H9 (cell line): ENCODE measurements at regions not wholly inside any gene's neighbourhood (a gene's known extent, or its start where the extent isn't known, plus 50 kb on each side); places are given as distances from the start of the nearest gene placed in this dataset.

Experiments used
- DNase-seq: peaks from one replicate; pipeline ENCODE4 v3.0.0-alpha.2; 2017
- H2AFZ ChIP-seq: one replicate; pipeline ENCODE4 v1.6.1; 2013; ENCODE audit warnings: mild to moderate bottlenecking, low read length, control low read depth, moderate library complexity
- H2AK5ac ChIP-seq: 2 replicates; pipeline ENCODE4 v1.6.1; 2013; ENCODE audit warnings: low read length, control low read depth, mixed read lengths; ENCODE audit not compliant: insufficient read length
- H2BK120ac ChIP-seq: one replicate; pipeline ENCODE4 v1.6.1; 2013; ENCODE audit warnings: low read depth, mild to moderate bottlenecking, low read length, control low read depth, inconsistent platforms; ENCODE audit not compliant: poor library complexity, severe bottlenecking
- H2BK12ac ChIP-seq: 2 replicates; pipeline ENCODE4 v1.6.1; 2013; ENCODE audit warnings: low read length, control low read depth, mixed read lengths, low read depth; ENCODE audit not compliant: insufficient read length
- H2BK15ac ChIP-seq: 2 replicates; pipeline ENCODE4 v1.6.1; 2013; ENCODE audit warnings: low read depth, low read length, control low read depth
- H2BK20ac ChIP-seq: one replicate; pipeline ENCODE4 v1.6.1; 2013; ENCODE audit warnings: low read depth, mild to moderate bottlenecking, low read length, control low read depth, inconsistent platforms; ENCODE audit not compliant: poor library complexity, severe bottlenecking
- H2BK5ac ChIP-seq: 2 replicates; pipeline ENCODE4 v1.6.1; 2013; ENCODE audit warnings: low read length, control low read depth, mixed read lengths; ENCODE audit not compliant: insufficient read length
- H3K14ac ChIP-seq: 2 replicates; pipeline ENCODE4 v1.6.1; 2013; ENCODE audit warnings: low read length, control low read depth; ENCODE audit not compliant: insufficient read depth
- H3K18ac ChIP-seq: 2 replicates; pipeline ENCODE4 v1.6.1; 2013; ENCODE audit warnings: low read depth, mild to moderate bottlenecking, mixed read lengths, low read length, control low read depth; ENCODE audit not compliant: insufficient read length
- H3K23ac ChIP-seq: 2 replicates; pipeline ENCODE4 v1.6.1; 2013; ENCODE audit warnings: low read length, control low read depth, mixed read lengths, low read depth; ENCODE audit not compliant: insufficient read length
- H3K23me2 ChIP-seq: 2 replicates; pipeline ENCODE4 v1.6.1; 2013; ENCODE audit warnings: low read depth, mild to moderate bottlenecking, mixed read lengths, low read length, control low read depth; ENCODE audit not compliant: insufficient read length, poor library complexity, severe bottlenecking
- H3K27ac ChIP-seq: 2 replicates; pipeline ENCODE4 v1.5.1; 2013; ENCODE audit warnings: low read length, control low read depth, mixed read lengths, low read depth; ENCODE audit not compliant: insufficient read length
- H3K27me3 ChIP-seq: 2 replicates; pipeline ENCODE4 v1.6.1; 2013; ENCODE audit warnings: low read length, control low read depth, inconsistent platforms; ENCODE audit not compliant: insufficient read depth
- H3K4ac ChIP-seq: 2 replicates; pipeline ENCODE4 v1.6.1; 2013; ENCODE audit warnings: low read depth, mild to moderate bottlenecking, control low read depth, inconsistent platforms, low read length, moderate library complexity
- H3K4me1 ChIP-seq: 2 replicates; pipeline ENCODE4 v1.6.1; 2013; ENCODE audit warnings: low read length, control low read depth, inconsistent platforms; ENCODE audit not compliant: insufficient read depth
- H3K4me2 ChIP-seq: 2 replicates; pipeline ENCODE4 v1.6.1; 2013; ENCODE audit warnings: low read length, control low read depth, mixed read lengths; ENCODE audit not compliant: insufficient read length, insufficient read depth
- H3K56ac ChIP-seq: 2 replicates; pipeline ENCODE4 v1.6.1; 2013; ENCODE audit warnings: low read depth, mild to moderate bottlenecking, mixed read lengths, low read length, control low read depth; ENCODE audit not compliant: insufficient read length
- H3K79me1 ChIP-seq: 2 replicates; pipeline ENCODE4 v1.6.1; 2013; ENCODE audit warnings: low read depth, mild to moderate bottlenecking, moderate library complexity, low read length, control low read depth, inconsistent platforms; ENCODE audit not compliant: insufficient read depth, poor library complexity, severe bottlenecking
- H3K79me2 ChIP-seq: 2 replicates; pipeline ENCODE4 v1.6.1; 2013; ENCODE audit warnings: low read length, control low read depth, inconsistent platforms; ENCODE audit not compliant: insufficient read depth
- H3K9ac ChIP-seq: 2 replicates; pipeline ENCODE4 v1.6.1; 2013; ENCODE audit warnings: low read length, control low read depth, mixed read lengths; ENCODE audit not compliant: insufficient read length; ENCODE audit errors: extremely low read depth
- H3K9me3 ChIP-seq: one replicate; pipeline ENCODE4 v1.6.1; 2013; ENCODE audit warnings: low read depth, low read length, inconsistent platforms; ENCODE audit not compliant: control insufficient read depth
- H3T11ph ChIP-seq: one replicate; pipeline ENCODE4 v1.6.1; 2013; ENCODE audit warnings: mild to moderate bottlenecking, low read length, control low read depth, inconsistent platforms
- H4K20me1 ChIP-seq: one replicate; pipeline ENCODE4 v1.6.1; 2013; ENCODE audit not compliant: control insufficient read depth, insufficient read length, insufficient read depth
- H4K5ac ChIP-seq: 2 replicates; pipeline ENCODE4 v1.6.1; 2013; ENCODE audit warnings: low read depth, mild to moderate bottlenecking, mixed read lengths, low read length, control low read depth; ENCODE audit not compliant: insufficient read length
- H4K8ac ChIP-seq: replicated peaks from 2 replicates; pipeline ENCODE4 v1.6.1; 2013; ENCODE audit warnings: low read length, control low read depth, mixed read lengths, low read depth; ENCODE audit not compliant: insufficient read length
- H4K91ac ChIP-seq: 2 replicates; pipeline ENCODE4 v1.6.1; 2013; ENCODE audit warnings: low read depth, mild to moderate bottlenecking, moderate library complexity, mixed read lengths, low read length, control low read depth; ENCODE audit not compliant: insufficient read length
- H3K27ac Mint-ChIP-seq, 3 experiments: 2 replicates in 2 of 3; 3 replicates in 1 of 3; pipeline ENCODE4 v1.8.0; 2020 to 2021; ENCODE audit warnings: mixed read lengths in 3 of 3, mild to moderate bottlenecking in 1 of 3, moderate library complexity in 1 of 3
- H3K27me3 Mint-ChIP-seq: 2 replicates; pipeline ENCODE4 v1.8.0; 2021; ENCODE audit warnings: low read depth, mild to moderate bottlenecking, moderate library complexity, mixed read lengths
- H3K36me3 Mint-ChIP-seq, 3 experiments: 2 replicates in 2 of 3; 3 replicates in 1 of 3; pipeline ENCODE4 v1.8.0; 2020 to 2021; ENCODE audit warnings: low read depth in 3 of 3, mixed read lengths in 3 of 3; ENCODE audit not compliant: insufficient read depth in 1 of 3
- H3K4me1 Mint-ChIP-seq, 2 experiments: 2 replicates each; pipeline ENCODE4 v1.8.0; 2020; ENCODE audit warnings: mixed read lengths in 2 of 2
- H3K4me3 Mint-ChIP-seq, 2 experiments: 2 replicates in 1 of 2; 3 replicates in 1 of 2; pipeline ENCODE4 v1.8.0; 2020 to 2021; ENCODE audit warnings: mild to moderate bottlenecking in 2 of 2, mixed read lengths in 2 of 2, moderate library complexity in 1 of 2
- H3K9me3 Mint-ChIP-seq, 2 experiments: 2 replicates in 1 of 2; 3 replicates in 1 of 2; pipeline ENCODE4 v1.8.0; 2020; ENCODE audit warnings: mild to moderate bottlenecking in 2 of 2, mixed read lengths in 2 of 2, moderate library complexity in 1 of 2
- whole genome bisulfite sequencing: extraction: QIAGEN DNeasy Blood & Tissue Kit; methylation state at CpG from one replicate; pipeline ENCODE4 v1.1.7; 2013; ENCODE audit warnings: missing lambda C conversion rate, low lambda C conversion rate, mixed read lengths; ENCODE audit not compliant: insufficient read length; ENCODE audit errors: extremely low coverage; 5-methylcytosine and 5-hydroxymethylcytosine counted together
- TF ChIP-seq, protein P1 (sequence below): fragments of 200-600 bp; sonication (generic); conservative IDR thresholded peaks from 3 replicates; pipeline ENCODE4 v1.8.0; 2021; ENCODE audit warnings: antibody characterized with exemption, mild to moderate bottlenecking

GRCh38 chr3:80445641-80446040, 677.8 kb upstream of the ROBO1 start:
- H3K79me2 ChIP-seq: no peaks in the 10 kb centered on the region
- peak overlapping the region in 1 of 3 experiments; percentile 59; a peak in 2 of 7 replicates for H3K27ac Mint-ChIP-seq
- no peaks in the 10 kb centered on the region for H3K79me1 ChIP-seq
- H4K20me1 ChIP-seq: no peaks in the 10 kb centered on the region
- H3K9me3 Mint-ChIP-seq: no peaks in the 10 kb centered on the region
- H3K9ac ChIP-seq: no peak overlapping the region
- no peak overlapping the region for H3K4me3 Mint-ChIP-seq
- no peak overlapping the region for H3K56ac ChIP-seq
- H2AFZ ChIP-seq: no peak overlapping the region
- no peak overlapping the region for H3K23ac ChIP-seq
- no peaks in the 10 kb centered on the region for H3K9me3 ChIP-seq
- no peak for DNase-seq
- no peak overlapping the region for H4K8ac ChIP-seq
- H3K14ac ChIP-seq: no peak overlapping the region
- no peak overlapping the region for H2AK5ac ChIP-seq
- no peak overlapping the region for H3K4me2 ChIP-seq
- no peak overlapping the region for H2BK20ac ChIP-seq
- no peak overlapping the region for H2BK15ac ChIP-seq
- no peak overlapping the region for H2BK5ac ChIP-seq
- H4K91ac ChIP-seq: no peak overlapping the region
- H3K27ac ChIP-seq: no peak overlapping the region
- no peak overlapping the region for H4K5ac ChIP-seq
- H3T11ph ChIP-seq: no peak overlapping the region
- no peak overlapping the region for H3K4ac ChIP-seq
- H2BK120ac ChIP-seq: no peak overlapping the region
- H2BK12ac ChIP-seq: no peak overlapping the region
- no peaks in the 10 kb centered on the region for H3K36me3 Mint-ChIP-seq
- no peaks in the 10 kb centered on the region for H3K23me2 ChIP-seq
- no peak overlapping the region for H3K18ac ChIP-seq
- TF ChIP-seq, protein P1, sequence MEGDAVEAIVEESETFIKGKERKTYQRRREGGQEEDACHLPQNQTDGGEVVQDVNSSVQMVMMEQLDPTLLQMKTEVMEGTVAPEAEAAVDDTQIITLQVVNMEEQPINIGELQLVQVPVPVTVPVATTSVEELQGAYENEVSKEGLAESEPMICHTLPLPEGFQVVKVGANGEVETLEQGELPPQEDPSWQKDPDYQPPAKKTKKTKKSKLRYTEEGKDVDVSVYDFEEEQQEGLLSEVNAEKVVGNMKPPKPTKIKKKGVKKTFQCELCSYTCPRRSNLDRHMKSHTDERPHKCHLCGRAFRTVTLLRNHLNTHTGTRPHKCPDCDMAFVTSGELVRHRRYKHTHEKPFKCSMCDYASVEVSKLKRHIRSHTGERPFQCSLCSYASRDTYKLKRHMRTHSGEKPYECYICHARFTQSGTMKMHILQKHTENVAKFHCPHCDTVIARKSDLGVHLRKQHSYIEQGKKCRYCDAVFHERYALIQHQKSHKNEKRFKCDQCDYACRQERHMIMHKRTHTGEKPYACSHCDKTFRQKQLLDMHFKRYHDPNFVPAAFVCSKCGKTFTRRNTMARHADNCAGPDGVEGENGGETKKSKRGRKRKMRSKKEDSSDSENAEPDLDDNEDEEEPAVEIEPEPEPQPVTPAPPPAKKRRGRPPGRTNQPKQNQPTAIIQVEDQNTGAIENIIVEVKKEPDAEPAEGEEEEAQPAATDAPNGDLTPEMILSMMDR: no peak
- no peaks in the 10 kb centered on the region; the same call in 1 of the 2 replicates for H3K4me1 ChIP-seq
- no peaks in the 10 kb centered on the region for H3K27me3 ChIP-seq
- peaks cover 17 to 20% of the 10 kb centered on the region in 2 experiments for H3K4me1 Mint-ChIP-seq
- WGBS: no CpG with 5 or more reads among the region's 5 CpGs
- H3K27me3 Mint-ChIP-seq: no peaks in the 10 kb centered on the region
